Tibial artery (tissue), 4 donors: ENCODE measurements at regions not wholly inside any gene's neighbourhood (a gene's known extent, or its start where the extent isn't known, plus 50 kb on each side); places are given as distances from the start of the nearest gene placed in this dataset.

Source experiments
- DNase-seq, 2 donors: peaks; one replicate each; pipeline ENCODE4 v3.0.0-alpha.2; 2019
- H3K27ac ChIP-seq, 2 donors: fragments of 200-600 bp; sonication (generic) in 1 of 2; 1 replicate in 1 of 2; 2 replicates in 1 of 2; pipeline ENCODE4 v1.5.1; 2018 to 2019; ENCODE audit warnings: mild to moderate bottlenecking in 1 of 2
- H3K27me3 ChIP-seq, 2 donors: fragments of 200-600 bp; sonication (generic) in 1 of 2; one replicate each; pipeline versions ENCODE4 v1.5.1 to v1.6.0; 2016 to 2019
- H3K36me3 ChIP-seq, 3 donors: fragments of 200-600 bp; sonication (generic) in 2 of 3; one replicate each; pipeline ENCODE4 v1.5.1; 2016 to 2019; ENCODE audit warnings: mild to moderate bottlenecking in 2 of 3
- H3K4me1 ChIP-seq, 4 donors: fragments of 200-600 bp; sonication (generic) in 2 of 4; 1 replicate in 3 of 4; 2 replicates in 1 of 4; pipeline ENCODE4 v1.5.1; 2016 to 2019
- H3K4me3 ChIP-seq, 2 donors: fragments of 200-600 bp; sonication (generic) in 1 of 2; 1 replicate in 1 of 2; 2 replicates in 1 of 2; pipeline ENCODE4 v1.5.1; 2018 to 2019; ENCODE audit warnings: mild to moderate bottlenecking in 2 of 2
- H3K9me3 ChIP-seq, 3 donors: fragments of 200-600 bp; sonication (generic) in 1 of 3; one replicate each; pipeline ENCODE4 v1.5.1; 2016 to 2019
- intact Hi-C: fragments of 100-400 bp; cut with DNase I; formaldehyde crosslinking; loops from one replicate; pipeline ENCODE4 v1.15.0; 2023; ENCODE audit warnings: low total_unique reads
- TF ChIP-seq, protein P1 (sequence below), 2 experiments: fragments of 200-600 bp in 1 of 2; fragments of 450-650 bp in 1 of 2; IDR thresholded peaks; one replicate each; pipeline ENCODE4 v1.5.1; 2017 to 2019; ENCODE audit warnings: antibody characterized with exemption in 2 of 2, mild to moderate bottlenecking in 1 of 2, moderate library complexity in 1 of 2

DNA sequence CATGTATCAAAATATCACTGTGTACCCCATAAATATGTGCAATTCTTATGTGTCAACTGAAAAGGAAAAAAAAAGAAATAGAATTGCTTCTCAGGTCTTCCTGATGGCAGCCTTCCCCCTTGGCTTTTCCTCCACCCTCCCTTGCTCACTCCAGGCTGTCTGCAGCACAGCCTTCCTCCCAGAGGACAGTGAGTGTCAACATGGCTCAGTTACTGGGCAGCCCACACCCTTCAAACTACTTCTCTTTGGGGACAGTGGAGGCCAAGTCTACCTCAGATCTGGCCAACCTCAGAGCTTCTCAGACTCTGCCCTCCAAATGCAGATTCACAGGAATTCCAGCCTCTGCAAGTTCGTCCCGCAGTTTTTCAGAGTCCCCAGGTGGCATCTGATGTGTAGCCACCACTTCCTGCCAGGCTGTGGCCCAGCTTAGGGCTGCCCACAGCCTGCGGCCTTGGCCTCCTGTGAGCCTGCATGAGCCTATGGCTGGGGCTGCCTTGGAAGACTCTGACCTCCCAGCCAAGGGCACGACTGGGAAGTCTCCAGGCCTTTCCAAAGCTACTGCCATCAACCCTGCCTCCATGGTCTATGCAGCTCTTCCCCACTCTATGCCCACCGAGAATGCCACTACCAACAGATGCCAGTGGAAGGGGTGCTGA, 148.0 kb upstream of the PWP1 start:
- H3K9me3 ChIP-seq: peaks cover 0 to 4% (median 2%) of the 10 kb centered on the region in 3 donors
- H3K27me3 ChIP-seq: no peaks in the 10 kb centered on the region
- TF ChIP-seq, protein P1, sequence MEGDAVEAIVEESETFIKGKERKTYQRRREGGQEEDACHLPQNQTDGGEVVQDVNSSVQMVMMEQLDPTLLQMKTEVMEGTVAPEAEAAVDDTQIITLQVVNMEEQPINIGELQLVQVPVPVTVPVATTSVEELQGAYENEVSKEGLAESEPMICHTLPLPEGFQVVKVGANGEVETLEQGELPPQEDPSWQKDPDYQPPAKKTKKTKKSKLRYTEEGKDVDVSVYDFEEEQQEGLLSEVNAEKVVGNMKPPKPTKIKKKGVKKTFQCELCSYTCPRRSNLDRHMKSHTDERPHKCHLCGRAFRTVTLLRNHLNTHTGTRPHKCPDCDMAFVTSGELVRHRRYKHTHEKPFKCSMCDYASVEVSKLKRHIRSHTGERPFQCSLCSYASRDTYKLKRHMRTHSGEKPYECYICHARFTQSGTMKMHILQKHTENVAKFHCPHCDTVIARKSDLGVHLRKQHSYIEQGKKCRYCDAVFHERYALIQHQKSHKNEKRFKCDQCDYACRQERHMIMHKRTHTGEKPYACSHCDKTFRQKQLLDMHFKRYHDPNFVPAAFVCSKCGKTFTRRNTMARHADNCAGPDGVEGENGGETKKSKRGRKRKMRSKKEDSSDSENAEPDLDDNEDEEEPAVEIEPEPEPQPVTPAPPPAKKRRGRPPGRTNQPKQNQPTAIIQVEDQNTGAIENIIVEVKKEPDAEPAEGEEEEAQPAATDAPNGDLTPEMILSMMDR (IDR thresholded peaks at IDR 0.05): no peak
- no peaks in the 10 kb centered on the region for H3K4me1 ChIP-seq
- no peak for DNase-seq
- intact Hi-C loops: no loop called here
- no peaks in the 10 kb centered on the region for H3K36me3 ChIP-seq
- H3K4me3 ChIP-seq: no peak overlapping the region
- no peak overlapping the region for H3K27ac ChIP-seq

DNA sequence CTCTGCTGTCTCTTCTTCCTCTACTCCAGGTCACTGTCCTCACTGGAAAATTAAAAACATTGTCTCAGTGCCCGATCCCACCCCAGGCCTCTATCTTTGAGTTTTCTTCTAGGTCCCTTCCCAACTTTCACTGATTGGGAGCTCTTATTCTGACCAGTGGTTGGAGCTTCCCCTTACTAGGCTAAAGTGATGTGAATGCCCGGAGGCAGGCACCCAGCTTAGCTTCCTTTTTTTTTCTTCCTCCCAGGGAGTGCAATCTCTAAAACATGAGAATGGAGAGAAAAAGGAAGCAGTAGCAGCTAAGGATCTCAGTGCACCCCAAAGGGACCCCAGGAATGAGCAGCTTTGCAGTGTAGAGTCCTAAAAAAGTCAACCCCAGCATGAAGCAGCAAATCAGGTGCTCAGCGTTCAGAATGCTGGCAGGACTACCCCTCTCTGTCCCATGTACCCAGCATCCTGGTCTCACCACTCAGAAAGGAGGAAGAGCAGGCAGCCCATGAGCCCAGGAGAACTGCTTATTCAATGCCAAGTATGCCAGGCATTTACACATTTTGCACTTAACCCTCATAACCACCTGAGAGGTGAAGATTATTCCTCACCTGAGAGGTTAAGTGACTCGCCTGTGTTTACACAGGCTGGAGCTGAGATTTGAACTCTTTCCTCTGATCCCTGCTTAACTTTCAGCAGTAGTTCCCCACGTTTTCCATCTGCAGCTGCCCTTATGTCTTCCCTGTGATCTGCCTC, 146.2 kb upstream of the PWP1 start:
- Histone ChIP-seq H3K27me3 (no peaks in the 10 kb centered on the region), H3K27ac (no peak overlapping the region), H3K4me1 (no peaks in the 10 kb centered on the region), H3K4me3 (no peak overlapping the region), H3K36me3 (no peaks in the 10 kb centered on the region), H3K9me3 (peaks cover 0 to 4% (median 0%) of the 10 kb centered on the region in 3 donors)
- intact Hi-C loops: no loop called here
- DNase-seq: no peak
- TF ChIP-seq, protein P1 (IDR thresholded peaks at IDR 0.05): no peak

DNA sequence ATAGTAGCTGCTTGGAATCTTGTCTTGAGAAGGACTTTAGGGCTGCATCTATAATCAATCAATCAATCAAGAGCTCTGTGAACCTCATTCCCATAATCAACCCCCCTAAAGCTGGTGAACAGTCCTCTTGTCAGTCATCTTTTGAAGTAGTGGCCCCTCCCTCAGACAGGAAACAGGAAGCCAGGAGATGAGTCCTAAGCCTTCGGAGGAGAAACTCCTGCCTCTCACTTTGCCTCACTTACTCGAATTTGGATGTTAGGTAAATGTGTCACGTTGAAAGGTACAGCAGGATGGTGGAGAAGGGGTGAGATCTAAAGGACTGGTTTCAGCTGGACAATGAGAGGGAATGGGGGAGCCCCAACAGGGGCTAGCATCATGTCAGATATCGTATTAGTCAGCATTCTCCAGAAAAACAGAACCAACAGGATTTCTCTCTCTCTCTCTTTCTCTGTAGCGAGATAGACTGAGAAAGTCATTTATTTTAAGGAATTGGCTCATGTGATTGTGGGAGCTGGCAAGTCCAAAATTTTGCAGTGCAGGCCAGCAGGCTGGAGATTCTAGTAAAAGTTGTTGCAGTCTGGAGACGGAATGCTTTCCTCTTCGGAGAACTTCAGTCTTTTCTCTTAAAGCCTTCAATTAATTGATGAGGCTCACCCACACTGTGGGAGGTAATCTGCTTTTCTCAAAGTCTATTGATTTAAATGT, 144.4 kb upstream of the PWP1 start:
- no peak for DNase-seq
- Histone ChIP-seq H3K27ac (no peak overlapping the region), H3K4me3 (no peak overlapping the region), H3K9me3 (peaks cover 0 to 4% (median 0%) of the 10 kb centered on the region in 3 donors), H3K27me3 (no peaks in the 10 kb centered on the region), H3K4me1 (no peaks in the 10 kb centered on the region), H3K36me3 (no peaks in the 10 kb centered on the region)
- TF ChIP-seq, protein P1 (IDR thresholded peaks at IDR 0.05): no peak
- intact Hi-C loops: no loop called here

DNA sequence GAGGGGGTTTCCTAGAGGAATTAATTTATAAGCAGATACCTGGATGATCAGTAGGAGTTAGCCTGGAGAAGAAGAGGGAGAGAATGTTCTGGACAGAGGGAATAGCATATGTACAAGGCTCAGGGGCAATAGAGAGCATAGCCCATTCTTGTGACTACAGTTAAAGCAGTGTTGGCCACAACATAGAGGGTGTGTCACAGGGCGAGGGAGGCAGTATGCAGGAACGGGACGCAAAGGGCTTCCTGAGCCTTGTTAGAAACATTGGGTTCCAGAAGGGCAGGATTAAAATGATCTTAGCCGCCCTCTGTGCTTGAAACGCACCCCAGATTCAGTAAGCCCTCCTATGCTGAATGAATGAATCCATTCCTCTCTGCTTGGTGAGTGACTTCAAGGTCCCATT, 142.2 kb upstream of the PWP1 start:
- no peak for DNase-seq
- Histone ChIP-seq H3K9me3 (peaks cover 0 to 4% (median 0%) of the 10 kb centered on the region in 3 donors), H3K4me3 (no peak overlapping the region), H3K27me3 (no peaks in the 10 kb centered on the region), H3K27ac (no peak overlapping the region), H3K36me3 (no peaks in the 10 kb centered on the region), H3K4me1 (no peaks in the 10 kb centered on the region)
- intact Hi-C loops: no loop called here
- TF ChIP-seq, protein P1 (IDR thresholded peaks at IDR 0.05): no peak

DNA sequence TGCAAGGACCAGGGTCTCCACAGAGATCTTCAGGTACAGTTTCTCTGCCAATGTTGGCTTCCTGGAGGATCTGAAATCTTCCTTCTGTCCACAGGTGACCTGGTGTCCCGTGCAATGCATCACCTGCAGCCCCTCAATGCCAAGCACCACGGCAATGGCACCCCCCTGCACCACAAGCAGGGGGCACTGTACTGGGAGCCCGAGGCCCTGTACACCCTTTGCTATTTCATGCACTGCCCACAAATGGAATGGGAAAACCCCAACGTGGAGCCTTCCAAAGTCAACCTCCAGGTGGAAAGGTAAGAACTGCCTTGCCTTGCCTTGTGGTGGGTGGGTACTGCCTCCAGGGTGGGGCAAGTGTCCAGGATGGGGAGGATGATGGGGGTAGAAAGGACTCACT, 141.8 kb upstream of the PWP1 start:
- Histone ChIP-seq H3K27me3 (no peaks in the 10 kb centered on the region), H3K9me3 (peaks cover 0 to 4% (median 1%) of the 10 kb centered on the region in 3 donors), H3K36me3 (no peaks in the 10 kb centered on the region), H3K4me1 (no peaks in the 10 kb centered on the region), H3K27ac (no peak overlapping the region), H3K4me3 (no peak overlapping the region)
- intact Hi-C loops: no loop called here
- TF ChIP-seq, protein P1 (IDR thresholded peaks at IDR 0.05): no peak
- no peak for DNase-seq
